ENCODE measurements at regions not wholly inside any gene's neighbourhood (a gene's known extent, or its start where the extent isn't known, plus 50 kb on each side); places are given as distances from the start of the nearest gene placed in this dataset.
A peak's percentile ranks its signal among the peaks of the same experiment; 100 is the strongest.

GRCh38 chr18:59787998-59788790, 91.0 kb upstream of the CCBE1 start:
- Histone ChIP-seq H3K4me1 (ENCODE audit: control insufficient read depth in 2 of 2, insufficient read depth in 2 of 2, low read length in 2 of 2) (no peaks in the 10 kb centered on the region), H3K4me3 (ENCODE audit: low read length in 2 of 2) (no peak overlapping the region), H3K27me3 (ENCODE audit: control insufficient read depth in 2 of 2, insufficient read depth in 1 of 2, low read length in 1 of 2) (no peaks in the 10 kb centered on the region), H3K36me3 (ENCODE audit: control insufficient read depth in 2 of 2, insufficient read depth in 2 of 2, low read length in 1 of 2) (no peaks in the 10 kb centered on the region), H3K27ac (ENCODE audit: low read depth in 1 of 2, low read length in 1 of 2) (no peak overlapping the region), H3K9me3 (ENCODE audit: control insufficient read depth in 2 of 2, insufficient read depth in 1 of 2, low read length in 1 of 2) (no peaks in the 10 kb centered on the region)
- 75% methylated on average over 13 of the region's 13 CpGs for WGBS
- no peak for DNase-seq (ENCODE audit: low read depth in 6 of 9, low spot score in 9 of 9)

GRCh38 chr18:59784694-59785093, 87.5 kb upstream of the CCBE1 start:
- Histone ChIP-seq H3K4me1 (ENCODE audit: control insufficient read depth in 2 of 2, insufficient read depth in 2 of 2, low read length in 2 of 2) (no peaks in the 10 kb centered on the region), H3K27me3 (ENCODE audit: control insufficient read depth in 2 of 2, insufficient read depth in 1 of 2, low read length in 1 of 2) (no peaks in the 10 kb centered on the region), H3K9me3 (ENCODE audit: control insufficient read depth in 2 of 2, insufficient read depth in 1 of 2, low read length in 1 of 2) (no peaks in the 10 kb centered on the region), H3K36me3 (ENCODE audit: control insufficient read depth in 2 of 2, insufficient read depth in 2 of 2, low read length in 1 of 2) (no peaks in the 10 kb centered on the region), H3K4me3 (ENCODE audit: low read length in 2 of 2) (no peak overlapping the region), H3K27ac (ENCODE audit: low read depth in 1 of 2, low read length in 1 of 2) (no peak overlapping the region)
- WGBS, result 80% methylated on average over 3 of the region's 3 CpGs
- DNase-seq (ENCODE audit: low read depth in 6 of 9, low spot score in 9 of 9), result no peak

- Histone ChIP-seq H3K4me1 (ENCODE audit: control insufficient read depth in 2 of 2, insufficient read depth in 2 of 2, low read length in 2 of 2) (no peaks in the 10 kb centered on the region), H3K36me3 (ENCODE audit: control insufficient read depth in 2 of 2, insufficient read depth in 2 of 2, low read length in 1 of 2) (no peaks in the 10 kb centered on the region), H3K9me3 (ENCODE audit: control insufficient read depth in 2 of 2, insufficient read depth in 1 of 2, low read length in 1 of 2) (no peaks in the 10 kb centered on the region), H3K4me3 (ENCODE audit: low read length in 2 of 2) (no peak overlapping the region), H3K27me3 (ENCODE audit: control insufficient read depth in 2 of 2, insufficient read depth in 1 of 2, low read length in 1 of 2) (no peaks in the 10 kb centered on the region), H3K27ac (ENCODE audit: low read depth in 1 of 2, low read length in 1 of 2) (no peak overlapping the region)
- DNase-seq (ENCODE audit: low read depth in 6 of 9, low spot score in 9 of 9), result peak in 3 of 9 donors; percentile 0 to 23 (median 10)
- WGBS, result 28% methylated on average over 5 of the region's 5 CpGs
These were observed 85.9 kb upstream of the CCBE1 start for GRCh38 chr18:59783138-59783537.

- WGBS, result 95% methylated on average over 2 of the region's 2 CpGs
These were observed 82.8 kb upstream of the CCBE1 start for GRCh38 chr18:59779979-59780378.

GRCh38 chr18:59778434-59778833, 81.2 kb upstream of the CCBE1 start:
- Histone ChIP-seq H3K4me3 (ENCODE audit: low read length in 2 of 2) (no peak overlapping the region), H3K4me1 (ENCODE audit: control insufficient read depth in 2 of 2, insufficient read depth in 2 of 2, low read length in 2 of 2) (no peaks in the 10 kb centered on the region), H3K27me3 (ENCODE audit: control insufficient read depth in 2 of 2, insufficient read depth in 1 of 2, low read length in 1 of 2) (no peaks in the 10 kb centered on the region), H3K9me3 (ENCODE audit: control insufficient read depth in 2 of 2, insufficient read depth in 1 of 2, low read length in 1 of 2) (no peaks in the 10 kb centered on the region), H3K36me3 (ENCODE audit: control insufficient read depth in 2 of 2, insufficient read depth in 2 of 2, low read length in 1 of 2) (no peaks in the 10 kb centered on the region), H3K27ac (ENCODE audit: low read depth in 1 of 2, low read length in 1 of 2) (no peak overlapping the region)
- DNase-seq (ENCODE audit: low read depth in 6 of 9, low spot score in 9 of 9), result no peak
- 93% methylated on average over 1 of the region's 1 CpG for WGBS

More at GRCh38 chr18:59779979-59780378, 82.8 kb upstream of the CCBE1 start:
- no peak for DNase-seq (ENCODE audit: low read depth in 6 of 9, low spot score in 9 of 9)
- Histone ChIP-seq H3K27me3 (ENCODE audit: control insufficient read depth in 2 of 2, insufficient read depth in 1 of 2, low read length in 1 of 2) (no peaks in the 10 kb centered on the region), H3K36me3 (ENCODE audit: control insufficient read depth in 2 of 2, insufficient read depth in 2 of 2, low read length in 1 of 2) (no peaks in the 10 kb centered on the region), H3K27ac (ENCODE audit: low read depth in 1 of 2, low read length in 1 of 2) (no peak overlapping the region), H3K9me3 (ENCODE audit: control insufficient read depth in 2 of 2, insufficient read depth in 1 of 2, low read length in 1 of 2) (no peaks in the 10 kb centered on the region), H3K4me1 (ENCODE audit: control insufficient read depth in 2 of 2, insufficient read depth in 2 of 2, low read length in 2 of 2) (no peaks in the 10 kb centered on the region), H3K4me3 (ENCODE audit: low read length in 2 of 2) (no peak overlapping the region)

- Histone ChIP-seq H3K27ac (ENCODE audit: low read depth in 1 of 2, low read length in 1 of 2) (no peak overlapping the region), H3K4me1 (ENCODE audit: control insufficient read depth in 2 of 2, insufficient read depth in 2 of 2, low read length in 2 of 2) (no peaks in the 10 kb centered on the region), H3K4me3 (ENCODE audit: low read length in 2 of 2) (no peak overlapping the region), H3K36me3 (ENCODE audit: control insufficient read depth in 2 of 2, insufficient read depth in 2 of 2, low read length in 1 of 2) (no peaks in the 10 kb centered on the region), H3K27me3 (ENCODE audit: control insufficient read depth in 2 of 2, insufficient read depth in 1 of 2, low read length in 1 of 2) (no peaks in the 10 kb centered on the region), H3K9me3 (ENCODE audit: control insufficient read depth in 2 of 2, insufficient read depth in 1 of 2, low read length in 1 of 2) (no peaks in the 10 kb centered on the region)
- WGBS, result 97% methylated on average over 5 of the region's 5 CpGs
- no peak for DNase-seq (ENCODE audit: low read depth in 6 of 9, low spot score in 9 of 9)
These were observed 80.4 kb upstream of the CCBE1 start for GRCh38 chr18:59777636-59778035.

- Histone ChIP-seq H3K27me3 (ENCODE audit: control insufficient read depth in 2 of 2, insufficient read depth in 1 of 2, low read length in 1 of 2) (no peaks in the 10 kb centered on the region), H3K27ac (ENCODE audit: low read depth in 1 of 2, low read length in 1 of 2) (no peak overlapping the region), H3K9me3 (ENCODE audit: control insufficient read depth in 2 of 2, insufficient read depth in 1 of 2, low read length in 1 of 2) (no peaks in the 10 kb centered on the region), H3K4me1 (ENCODE audit: control insufficient read depth in 2 of 2, insufficient read depth in 2 of 2, low read length in 2 of 2) (no peaks in the 10 kb centered on the region), H3K36me3 (ENCODE audit: control insufficient read depth in 2 of 2, insufficient read depth in 2 of 2, low read length in 1 of 2) (no peaks in the 10 kb centered on the region), H3K4me3 (ENCODE audit: low read length in 2 of 2) (no peak overlapping the region)
- WGBS, result 90% methylated on average over 3 of the region's 3 CpGs
- DNase-seq (ENCODE audit: low read depth in 6 of 9, low spot score in 9 of 9), result no peak
These were observed 72.1 kb upstream of the CCBE1 start for GRCh38 chr18:59769129-59769865.

- H3K27ac ChIP-seq (ENCODE audit: low read depth in 1 of 2, low read length in 1 of 2), result no peak overlapping the region
These were observed 71.2 kb upstream of the CCBE1 start for GRCh38 chr18:59768409-59768808.

GRCh38 chr18:59767732-59768131, 70.5 kb upstream of the CCBE1 start:
- H3K27ac ChIP-seq (ENCODE audit: low read depth in 1 of 2, low read length in 1 of 2), result no peak overlapping the region
- H3K4me1 ChIP-seq (ENCODE audit: control insufficient read depth in 2 of 2, insufficient read depth in 2 of 2, low read length in 2 of 2), result no peaks in the 10 kb centered on the region
- no peaks in the 10 kb centered on the region for H3K27me3 ChIP-seq (ENCODE audit: control insufficient read depth in 2 of 2, insufficient read depth in 1 of 2, low read length in 1 of 2)
- 93% methylated on average over 2 of the region's 2 CpGs for WGBS
- no peaks in the 10 kb centered on the region for H3K36me3 ChIP-seq (ENCODE audit: control insufficient read depth in 2 of 2, insufficient read depth in 2 of 2, low read length in 1 of 2)
- H3K4me3 ChIP-seq (ENCODE audit: low read length in 2 of 2), result no peak overlapping the region
- H3K9me3 ChIP-seq (ENCODE audit: control insufficient read depth in 2 of 2, insufficient read depth in 1 of 2, low read length in 1 of 2), result no peaks in the 10 kb centered on the region
- no peak for DNase-seq (ENCODE audit: low read depth in 6 of 9, low spot score in 9 of 9)

More at GRCh38 chr18:59768409-59768808, 71.2 kb upstream of the CCBE1 start:
- WGBS, result 91% methylated on average over 1 of the region's 1 CpG
- Histone ChIP-seq H3K9me3 (ENCODE audit: control insufficient read depth in 2 of 2, insufficient read depth in 1 of 2, low read length in 1 of 2) (no peaks in the 10 kb centered on the region), H3K27me3 (ENCODE audit: control insufficient read depth in 2 of 2, insufficient read depth in 1 of 2, low read length in 1 of 2) (no peaks in the 10 kb centered on the region), H3K36me3 (ENCODE audit: control insufficient read depth in 2 of 2, insufficient read depth in 2 of 2, low read length in 1 of 2) (no peaks in the 10 kb centered on the region), H3K4me3 (ENCODE audit: low read length in 2 of 2) (no peak overlapping the region), H3K4me1 (ENCODE audit: control insufficient read depth in 2 of 2, insufficient read depth in 2 of 2, low read length in 2 of 2) (no peaks in the 10 kb centered on the region)
- no peak for DNase-seq (ENCODE audit: low read depth in 6 of 9, low spot score in 9 of 9)

Measured in thymus (tissue), 11 donors.